SK-N-SH treated with all-trans-retinoic acid at 6 μM for 48 hours (cell line): ENCODE measurements at regions not wholly inside any gene's neighbourhood (a gene's known extent, or its start where the extent isn't known, plus 50 kb on each side); places are given as distances from the start of the nearest gene placed in this dataset.

Experiments
- ATAC-seq: fragments of 200-7000 bp; cut with Tn5 transposase; 3 replicates; pipeline ENCODE4 v1.9.1; 2020; ENCODE audit warnings: mild to moderate bottlenecking, moderate library complexity
- ARNTL ChIP-seq: fragments of 450-650 bp; formaldehyde crosslinking; IDR thresholded peaks from 2 replicates; pipeline ENCODE4 v1.5.0; 2020; ENCODE audit warnings: low read depth, mild to moderate bottlenecking, moderate library complexity, borderline replicate concordance
- BACH2 ChIP-seq: fragments of 250-450 bp; sonication (Bioruptor Pico); IDR thresholded peaks from 2 replicates; pipeline ENCODE4 v1.9.0; 2021; ENCODE audit warnings: mild to moderate bottlenecking, borderline replicate concordance
- CSDC2 ChIP-seq: fragments of 250-450 bp; sonication (Bioruptor Pico); IDR thresholded peaks from 2 replicates; pipeline ENCODE4 v1.5.0; 2020; ENCODE audit warnings: mild to moderate bottlenecking, moderate library complexity
- CSRNP3 ChIP-seq: fragments of 250-450 bp; sonication (Bioruptor Pico); IDR thresholded peaks from 2 replicates; pipeline ENCODE4 v1.5.1; 2021; ENCODE audit warnings: mild to moderate bottlenecking, moderate library complexity
- ESRRG ChIP-seq: fragments of 250-450 bp; sonication (Bioruptor Pico); IDR thresholded peaks from 2 replicates; pipeline ENCODE4 v1.6.1; 2021; ENCODE audit warnings: mild to moderate bottlenecking
- GLIS3 ChIP-seq: fragments of 250-450 bp; sonication (Bioruptor Pico); IDR thresholded peaks from 2 replicates; pipeline ENCODE4 v1.5.0; 2020; ENCODE audit warnings: mild to moderate bottlenecking, moderate library complexity
- ISL1 ChIP-seq: fragments of 250-450 bp; sonication (Bioruptor Pico); IDR thresholded peaks from 2 replicates; pipeline ENCODE4 v2.1.2; 2022; ENCODE audit warnings: mild to moderate bottlenecking, moderate library complexity
- OSR1 ChIP-seq: fragments of 250-450 bp; sonication (Bioruptor Pico); IDR thresholded peaks from 2 replicates; pipeline ENCODE4 v1.8.0; 2022; ENCODE audit warnings: moderate library complexity, mild to moderate bottlenecking, inconsistent platforms
- PATZ1 ChIP-seq: fragments of 250-450 bp; sonication (Bioruptor Pico); IDR thresholded peaks from 2 replicates; pipeline ENCODE4 v1.8.0; 2020; ENCODE audit warnings: mild to moderate bottlenecking, moderate library complexity, borderline replicate concordance
- RARB ChIP-seq: fragments of 250-450 bp; sonication (Bioruptor Pico); IDR thresholded peaks from 2 replicates; pipeline ENCODE4 v1.8.0; 2021; ENCODE audit warnings: mild to moderate bottlenecking, moderate library complexity
- SNAI2 ChIP-seq: fragments of 250-450 bp; sonication (Bioruptor Pico); IDR thresholded peaks from 2 replicates; pipeline ENCODE4 v1.5.0; 2020; ENCODE audit warnings: mild to moderate bottlenecking, moderate library complexity
- TCF4 ChIP-seq: fragments of 250-450 bp; sonication (Bioruptor Pico); IDR thresholded peaks from 2 replicates; pipeline ENCODE4 v1.8.0; 2021; ENCODE audit warnings: mild to moderate bottlenecking, moderate library complexity, borderline replicate concordance
- TOX ChIP-seq: fragments of 250-450 bp; sonication (Bioruptor Pico); IDR thresholded peaks from 2 replicates; pipeline ENCODE4 v1.8.0; 2021; ENCODE audit warnings: mild to moderate bottlenecking, moderate library complexity, borderline replicate concordance
- ZC3H10 ChIP-seq: fragments of 250-450 bp; sonication (Bioruptor Pico); IDR thresholded peaks from 2 replicates; pipeline ENCODE4 v1.5.1; 2021; ENCODE audit warnings: mild to moderate bottlenecking, moderate library complexity
- ZFP30 ChIP-seq: fragments of 450-650 bp; formaldehyde crosslinking; IDR thresholded peaks from 2 replicates; pipeline ENCODE4 v1.5.0; 2022; ENCODE audit warnings: mild to moderate bottlenecking, moderate library complexity
- ZNF565 ChIP-seq: fragments of 450-650 bp; formaldehyde crosslinking; conservative IDR thresholded peaks from 2 replicates; pipeline ENCODE4 v1.5.0; 2020; ENCODE audit warnings: low read depth, mild to moderate bottlenecking, moderate library complexity
- ZNF70 ChIP-seq: fragments of 450-650 bp; formaldehyde crosslinking; IDR thresholded peaks from 2 replicates; pipeline ENCODE4 v1.5.0; 2020; ENCODE audit warnings: mild to moderate bottlenecking, moderate library complexity
- ZNF8 ChIP-seq: fragments of 450-650 bp; formaldehyde crosslinking; IDR thresholded peaks from 2 replicates; pipeline ENCODE4 v1.5.0; 2020; ENCODE audit warnings: mild to moderate bottlenecking, moderate library complexity
- TF ChIP-seq, protein P1 (sequence below): fragments of 250-450 bp; sonication (Bioruptor Pico); IDR thresholded peaks from 2 replicates; pipeline ENCODE4 v1.8.0; 2021; ENCODE audit warnings: low read depth, mild to moderate bottlenecking, moderate library complexity, borderline replicate concordance
- TF ChIP-seq, protein P2 (sequence below): fragments of 250-450 bp; sonication (Bioruptor Pico); IDR thresholded peaks from 2 replicates; pipeline ENCODE4 v1.5.0; 2020; ENCODE audit warnings: mild to moderate bottlenecking, moderate library complexity

DNA sequence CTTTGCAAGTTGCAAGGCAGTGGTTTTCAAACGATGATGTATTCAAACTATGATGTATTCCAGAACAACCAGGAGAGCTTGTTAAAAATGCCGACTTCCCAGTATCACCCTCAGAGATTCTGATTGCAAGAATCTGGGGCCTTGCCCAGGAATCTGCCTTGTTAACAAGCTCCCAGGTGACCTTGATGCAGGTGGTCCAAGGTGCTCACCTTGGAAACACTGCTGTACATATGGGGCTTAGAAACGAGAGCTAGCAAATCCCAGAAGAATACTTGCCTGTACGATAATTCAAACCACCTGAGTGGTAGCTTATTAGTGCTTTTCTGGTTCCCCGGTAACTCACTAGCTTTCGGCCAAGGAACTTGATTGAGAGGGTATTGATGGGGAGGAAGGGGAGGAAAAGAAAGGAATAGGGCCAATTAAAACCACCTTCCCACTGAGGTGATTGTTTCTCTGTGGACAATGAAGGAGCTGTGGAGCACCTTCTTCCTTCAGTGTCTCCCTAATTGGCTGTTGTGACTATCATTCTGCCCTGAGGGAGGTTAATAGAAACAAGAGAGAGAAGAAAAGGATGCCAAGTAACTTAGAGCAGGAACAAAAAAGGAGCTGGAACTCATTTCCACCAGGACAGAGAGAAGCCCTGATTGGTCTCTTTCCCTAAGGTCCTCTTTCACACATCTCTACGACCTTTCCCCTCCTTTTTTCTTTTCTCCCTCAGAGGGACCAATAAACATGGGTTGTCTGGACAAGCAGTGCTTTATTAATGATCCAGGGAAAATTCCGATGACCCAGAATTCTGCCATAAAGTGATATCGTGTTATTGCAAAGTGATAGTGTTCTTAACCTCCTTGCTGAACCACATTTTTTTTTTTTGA is 218.8 kb downstream of the TMEM167A start:
- TF ChIP-seq ZNF565 (CRISPR knock-in tag), result no peak
- TF ChIP-seq, protein P1, sequence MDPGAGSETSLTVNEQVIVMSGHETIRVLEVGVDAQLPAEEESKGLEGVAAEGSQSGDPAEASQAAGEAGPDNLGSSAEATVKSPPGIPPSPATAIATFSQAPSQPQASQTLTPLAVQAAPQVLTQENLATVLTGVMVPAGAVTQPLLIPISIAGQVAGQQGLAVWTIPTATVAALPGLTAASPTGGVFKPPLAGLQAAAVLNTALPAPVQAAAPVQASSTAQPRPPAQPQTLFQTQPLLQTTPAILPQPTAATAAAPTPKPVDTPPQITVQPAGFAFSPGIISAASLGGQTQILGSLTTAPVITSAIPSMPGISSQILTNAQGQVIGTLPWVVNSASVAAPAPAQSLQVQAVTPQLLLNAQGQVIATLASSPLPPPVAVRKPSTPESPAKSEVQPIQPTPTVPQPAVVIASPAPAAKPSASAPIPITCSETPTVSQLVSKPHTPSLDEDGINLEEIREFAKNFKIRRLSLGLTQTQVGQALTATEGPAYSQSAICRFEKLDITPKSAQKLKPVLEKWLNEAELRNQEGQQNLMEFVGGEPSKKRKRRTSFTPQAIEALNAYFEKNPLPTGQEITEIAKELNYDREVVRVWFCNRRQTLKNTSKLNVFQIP, result no peak
- TF ChIP-seq OSR1, result no peak
- TF ChIP-seq ZNF70 (CRISPR knock-in tag), result no peak
- no peak for TF ChIP-seq BACH2 (CRISPR knock-in tag)
- no peak for TF ChIP-seq ARNTL (CRISPR knock-in tag)
- no peak for TF ChIP-seq ZNF8 (CRISPR knock-in tag)
- TF ChIP-seq ZC3H10, result no peak
- TF ChIP-seq CSDC2 (CRISPR knock-in tag), result no peak
- no peak for TF ChIP-seq SNAI2
- no peak for TF ChIP-seq PATZ1 (CRISPR knock-in tag)
- TF ChIP-seq, protein P2, sequence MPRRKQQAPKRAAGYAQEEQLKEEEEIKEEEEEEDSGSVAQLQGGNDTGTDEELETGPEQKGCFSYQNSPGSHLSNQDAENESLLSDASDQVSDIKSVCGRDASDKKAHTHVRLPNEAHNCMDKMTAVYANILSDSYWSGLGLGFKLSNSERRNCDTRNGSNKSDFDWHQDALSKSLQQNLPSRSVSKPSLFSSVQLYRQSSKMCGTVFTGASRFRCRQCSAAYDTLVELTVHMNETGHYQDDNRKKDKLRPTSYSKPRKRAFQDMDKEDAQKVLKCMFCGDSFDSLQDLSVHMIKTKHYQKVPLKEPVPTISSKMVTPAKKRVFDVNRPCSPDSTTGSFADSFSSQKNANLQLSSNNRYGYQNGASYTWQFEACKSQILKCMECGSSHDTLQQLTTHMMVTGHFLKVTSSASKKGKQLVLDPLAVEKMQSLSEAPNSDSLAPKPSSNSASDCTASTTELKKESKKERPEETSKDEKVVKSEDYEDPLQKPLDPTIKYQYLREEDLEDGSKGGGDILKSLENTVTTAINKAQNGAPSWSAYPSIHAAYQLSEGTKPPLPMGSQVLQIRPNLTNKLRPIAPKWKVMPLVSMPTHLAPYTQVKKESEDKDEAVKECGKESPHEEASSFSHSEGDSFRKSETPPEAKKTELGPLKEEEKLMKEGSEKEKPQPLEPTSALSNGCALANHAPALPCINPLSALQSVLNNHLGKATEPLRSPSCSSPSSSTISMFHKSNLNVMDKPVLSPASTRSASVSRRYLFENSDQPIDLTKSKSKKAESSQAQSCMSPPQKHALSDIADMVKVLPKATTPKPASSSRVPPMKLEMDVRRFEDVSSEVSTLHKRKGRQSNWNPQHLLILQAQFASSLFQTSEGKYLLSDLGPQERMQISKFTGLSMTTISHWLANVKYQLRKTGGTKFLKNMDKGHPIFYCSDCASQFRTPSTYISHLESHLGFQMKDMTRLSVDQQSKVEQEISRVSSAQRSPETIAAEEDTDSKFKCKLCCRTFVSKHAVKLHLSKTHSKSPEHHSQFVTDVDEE, result no peak
- no peak for TF ChIP-seq TOX (CRISPR knock-in tag)
- no peak for TF ChIP-seq ZFP30
- no peak for TF ChIP-seq GLIS3 (CRISPR knock-in tag)
- TF ChIP-seq CSRNP3 (CRISPR knock-in tag), result no peak
- TF ChIP-seq ESRRG (CRISPR knock-in tag), result no peak
- ATAC-seq, result no peak

GRCh38 chr5:82855893-82856550 is 221.2 kb downstream of the TMEM167A start:
- no peak for ATAC-seq
- TF ChIP-seq ZNF565 (CRISPR knock-in tag) (no peak), ZFP30 (no peak), BACH2 (CRISPR knock-in tag) (no peak), ISL1 (CRISPR knock-in tag) (peak; percentile 60), GLIS3 (CRISPR knock-in tag) (no peak), SNAI2 (no peak), ZNF70 (CRISPR knock-in tag) (no peak), RARB (CRISPR knock-in tag) (no peak), TOX (CRISPR knock-in tag) (no peak), TCF4 (CRISPR knock-in tag) (peak; percentile 44; the same call in 1 of the 2 replicates)
- TF ChIP-seq, protein P2, result no peak
